ENCODE measurements at regions not wholly inside any gene's neighbourhood (a gene's known extent, or its start where the extent isn't known, plus 50 kb on each side); places are given as distances from the start of the nearest gene placed in this dataset.

- TF ChIP-seq, protein P1, sequence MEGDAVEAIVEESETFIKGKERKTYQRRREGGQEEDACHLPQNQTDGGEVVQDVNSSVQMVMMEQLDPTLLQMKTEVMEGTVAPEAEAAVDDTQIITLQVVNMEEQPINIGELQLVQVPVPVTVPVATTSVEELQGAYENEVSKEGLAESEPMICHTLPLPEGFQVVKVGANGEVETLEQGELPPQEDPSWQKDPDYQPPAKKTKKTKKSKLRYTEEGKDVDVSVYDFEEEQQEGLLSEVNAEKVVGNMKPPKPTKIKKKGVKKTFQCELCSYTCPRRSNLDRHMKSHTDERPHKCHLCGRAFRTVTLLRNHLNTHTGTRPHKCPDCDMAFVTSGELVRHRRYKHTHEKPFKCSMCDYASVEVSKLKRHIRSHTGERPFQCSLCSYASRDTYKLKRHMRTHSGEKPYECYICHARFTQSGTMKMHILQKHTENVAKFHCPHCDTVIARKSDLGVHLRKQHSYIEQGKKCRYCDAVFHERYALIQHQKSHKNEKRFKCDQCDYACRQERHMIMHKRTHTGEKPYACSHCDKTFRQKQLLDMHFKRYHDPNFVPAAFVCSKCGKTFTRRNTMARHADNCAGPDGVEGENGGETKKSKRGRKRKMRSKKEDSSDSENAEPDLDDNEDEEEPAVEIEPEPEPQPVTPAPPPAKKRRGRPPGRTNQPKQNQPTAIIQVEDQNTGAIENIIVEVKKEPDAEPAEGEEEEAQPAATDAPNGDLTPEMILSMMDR (IDR thresholded peaks at IDR 0.05): no peak
- TF ChIP-seq POLR2A (IDR thresholded peaks at IDR 0.05): no peak
Observed at GRCh38 chr11:134862587-134863195, 450.6 kb upstream of the B3GAT1 start.

Measured in adrenal gland (tissue), 5 donors.